ENCODE measurements at regions not wholly inside any gene's neighbourhood (a gene's known extent, or its start where the extent isn't known, plus 50 kb on each side); places are given as distances from the start of the nearest gene placed in this dataset.
A peak's percentile ranks its signal among the peaks of the same experiment; 100 is the strongest.

DNA sequence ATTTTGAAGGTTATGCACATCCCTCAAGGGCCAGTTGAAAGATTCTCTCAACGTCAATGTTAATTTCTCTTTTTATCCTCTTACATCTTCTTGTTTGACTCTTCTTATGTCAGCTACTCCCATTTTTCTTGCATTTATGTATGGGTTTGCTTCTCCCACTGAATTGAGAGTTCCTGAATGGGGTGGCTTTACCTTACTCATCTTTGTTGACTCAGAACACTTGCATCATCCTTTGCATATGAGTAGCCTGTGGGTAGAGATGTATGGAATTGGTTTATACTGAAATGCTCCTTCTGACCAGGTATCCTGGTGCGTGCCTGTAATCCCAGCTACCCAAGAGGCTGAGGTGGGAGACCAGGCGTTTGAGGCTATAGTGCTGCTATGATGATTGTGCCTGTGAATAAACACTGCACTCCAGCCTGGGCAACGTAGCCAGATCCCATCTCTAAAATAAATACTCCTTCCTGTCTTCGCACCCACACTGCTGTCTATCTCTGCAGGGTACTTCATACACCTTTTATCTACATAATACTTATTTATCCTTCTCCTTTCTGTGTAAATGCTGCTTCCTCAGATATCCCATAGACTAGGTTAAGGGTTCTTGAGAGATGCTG lies 123.6 kb upstream of the DPH6 start:
- no peak for TF ChIP-seq CTCF (IDR thresholded peaks at IDR 0.05)
- Histone ChIP-seq H3K9me3 (ENCODE audit: control insufficient read depth, insufficient read depth, low read length) (no peaks in the 10 kb centered on the region), H3K4me1 (ENCODE audit: control insufficient read depth, insufficient read depth, low read length) (peaks cover 2% of the 10 kb centered on the region), H3K36me3 (ENCODE audit: control insufficient read depth, insufficient read depth, low read length) (no peaks in the 10 kb centered on the region), H3K27ac (ENCODE audit: low read length) (no peak overlapping the region), H3K27me3 (ENCODE audit: control insufficient read depth, insufficient read depth, low read length) (no peaks in the 10 kb centered on the region), H3K4me3 (ENCODE audit: low read length) (no peak overlapping the region)
- Mint-ChIP-seq H3K4me3 (no peak overlapping the region), H3K27ac (no peak overlapping the region), H3K27me3 (ENCODE audit: low read depth in 2 of 2) (peaks cover 0 to 4% of the 10 kb centered on the region in 2 donors), H3K36me3 (no peaks in the 10 kb centered on the region), H3K9me3 (peaks cover 0 to 2% of the 10 kb centered on the region in 2 donors), H3K4me1 (peaks cover 7% of the 10 kb centered on the region in 2 donors)
- ATAC-seq (no peak), DNase-seq (no peak)
- WGBS (ENCODE audit: insufficient coverage), result 94% methylated on average over 5 of the region's 5 CpGs
- intact Hi-C loops (cut with micrococcal nuclease), result no loop called here

- Histone ChIP-seq H3K27me3 (ENCODE audit: control insufficient read depth, insufficient read depth, low read length) (no peaks in the 10 kb centered on the region), H3K4me1 (ENCODE audit: control insufficient read depth, insufficient read depth, low read length) (peaks cover 2% of the 10 kb centered on the region), H3K36me3 (ENCODE audit: control insufficient read depth, insufficient read depth, low read length) (no peaks in the 10 kb centered on the region), H3K27ac (ENCODE audit: low read length) (no peak overlapping the region), H3K4me3 (ENCODE audit: low read length) (no peak overlapping the region), H3K9me3 (ENCODE audit: control insufficient read depth, insufficient read depth, low read length) (no peaks in the 10 kb centered on the region)
- H3K9me3 Mint-ChIP-seq, result peaks cover 0 to 2% of the 10 kb centered on the region in 2 donors
- no peak for TF ChIP-seq CTCF (IDR thresholded peaks at IDR 0.05)
- H3K4me1 Mint-ChIP-seq, result peaks cover 7% of the 10 kb centered on the region in 2 donors
- DNase-seq (no peak), ATAC-seq (no peak)
- H3K36me3 Mint-ChIP-seq, result no peaks in the 10 kb centered on the region
- intact Hi-C loops (cut with micrococcal nuclease), result no loop called here
- no peak overlapping the region for H3K27ac Mint-ChIP-seq
- peaks cover 0 to 4% of the 10 kb centered on the region in 2 donors for H3K27me3 Mint-ChIP-seq (ENCODE audit: low read depth in 2 of 2)
- H3K4me3 Mint-ChIP-seq, result no peak overlapping the region
Observed at GRCh38 chr15:35671197-35671596, 125.2 kb upstream of the DPH6 start.

- no peak overlapping the region for H3K27ac ChIP-seq (ENCODE audit: low read length)
- Mint-ChIP-seq H3K27ac (no peak overlapping the region), H3K36me3 (no peaks in the 10 kb centered on the region), H3K27me3 (ENCODE audit: low read depth in 2 of 2) (peaks cover 0 to 4% of the 10 kb centered on the region in 2 donors), H3K9me3 (peaks cover 0 to 2% of the 10 kb centered on the region in 2 donors), H3K4me1 (peaks cover 7% of the 10 kb centered on the region in 2 donors), H3K4me3 (no peak overlapping the region)
- H3K4me3 ChIP-seq (ENCODE audit: low read length), result no peak overlapping the region
- TF ChIP-seq CTCF (IDR thresholded peaks at IDR 0.05), result no peak
- no peaks in the 10 kb centered on the region for H3K27me3 ChIP-seq (ENCODE audit: control insufficient read depth, insufficient read depth, low read length)
- intact Hi-C loops (cut with micrococcal nuclease), result no loop called here
- no peak for ATAC-seq
- no peaks in the 10 kb centered on the region for H3K36me3 ChIP-seq (ENCODE audit: control insufficient read depth, insufficient read depth, low read length)
- peaks cover 2% of the 10 kb centered on the region for H3K4me1 ChIP-seq (ENCODE audit: control insufficient read depth, insufficient read depth, low read length)
- WGBS (ENCODE audit: insufficient coverage), result 100% methylated on average over 1 of the region's 1 CpG
- no peak for DNase-seq
- H3K9me3 ChIP-seq (ENCODE audit: control insufficient read depth, insufficient read depth, low read length), result no peaks in the 10 kb centered on the region
Observed at GRCh38 chr15:35671981-35672380, 126.0 kb upstream of the DPH6 start.

DNA sequence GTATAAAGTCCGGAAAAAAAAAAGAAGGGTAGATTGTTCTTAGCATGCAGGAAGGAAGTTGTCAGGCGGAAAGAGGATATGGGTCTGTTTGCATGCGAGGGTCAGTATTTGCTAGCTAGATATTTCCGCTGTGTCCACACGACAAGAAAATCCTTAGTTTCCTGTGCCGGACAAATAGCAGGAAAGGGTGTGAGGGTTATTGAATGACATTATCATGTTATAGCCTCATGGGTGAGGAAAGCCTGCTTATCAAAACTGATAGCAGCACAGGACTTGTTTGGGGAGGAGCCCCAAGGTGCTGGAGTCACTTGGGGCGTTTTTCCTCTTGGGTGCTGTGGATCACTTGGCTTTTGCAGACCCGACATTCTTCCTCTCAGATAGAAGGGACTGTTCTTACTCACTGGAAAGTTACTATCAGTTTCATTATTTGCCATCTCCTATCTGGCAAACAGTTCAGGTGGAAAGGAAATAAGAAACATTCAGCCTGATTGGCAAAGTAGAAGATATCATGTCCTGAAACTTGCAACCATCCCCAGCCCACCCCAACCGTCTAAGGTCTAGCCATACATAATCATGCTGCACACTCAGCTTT lies 127.2 kb upstream of the DPH6 start:
- Histone ChIP-seq H3K27me3 (ENCODE audit: control insufficient read depth, insufficient read depth, low read length) (no peaks in the 10 kb centered on the region), H3K27ac (ENCODE audit: low read length) (no peak overlapping the region), H3K9me3 (ENCODE audit: control insufficient read depth, insufficient read depth, low read length) (no peaks in the 10 kb centered on the region), H3K36me3 (ENCODE audit: control insufficient read depth, insufficient read depth, low read length) (no peaks in the 10 kb centered on the region), H3K4me3 (ENCODE audit: low read length) (no peak overlapping the region), H3K4me1 (ENCODE audit: control insufficient read depth, insufficient read depth, low read length) (no peaks in the 10 kb centered on the region)
- H3K9me3 Mint-ChIP-seq, result peaks cover 0 to 2% of the 10 kb centered on the region in 2 donors
- intact Hi-C loops (cut with micrococcal nuclease), result no loop called here
- H3K4me3 Mint-ChIP-seq, result peak overlapping the region; percentile 85
- peaks cover 0 to 4% of the 10 kb centered on the region in 2 donors for H3K27me3 Mint-ChIP-seq (ENCODE audit: low read depth in 2 of 2)
- 25% methylated on average over 9 of the region's 9 CpGs for WGBS (ENCODE audit: insufficient coverage)
- ATAC-seq (no peak), DNase-seq (peak in 1 of 2 donors; percentile 2)
- peaks cover 7% of the 10 kb centered on the region in 2 donors for H3K4me1 Mint-ChIP-seq
- H3K36me3 Mint-ChIP-seq, result no peaks in the 10 kb centered on the region
- no peak for TF ChIP-seq CTCF (IDR thresholded peaks at IDR 0.05)
- H3K27ac Mint-ChIP-seq, result peak overlapping the region in 1 of 2 donors; percentile 45

Measured in natural killer cell (primary cell).